Endothelial cell of umbilical vein (primary cell): ENCODE measurements at regions not wholly inside any gene's neighbourhood (a gene's known extent, or its start where the extent isn't known, plus 50 kb on each side); places are given as distances from the start of the nearest gene placed in this dataset.

Experiments used
- BruUV-seq: library from RNA; stranded (reverse); fragments of 400-500 nt; replicated peaks from 2 replicates; lab custom pipeline; 2021; lab: Mats Ljungman, UMichigan
- CTCF ChIA-PET: fragments of 300-600, 350-600 bp; sonication (Branson Sonifier 250); formaldehyde crosslinking; loops from one replicate; lab custom pipeline; 2021; ENCODE audit warnings: antibody characterized with exemption, inconsistent platforms; lab: Charles Lee
- POLR2A ChIA-PET: fragments of 300-600, 350-600 bp; sonication (Branson Sonifier 250); formaldehyde crosslinking; loops from one replicate; lab custom pipeline; 2021; ENCODE audit warnings: antibody characterized with exemption, inconsistent platforms; lab: Charles Lee
- DNase-seq: peaks from one replicate; pipeline ENCODE4 v3.0.0-alpha.2; 2011; ENCODE audit warnings: low read depth, low spot score
- FAIRE-seq: peaks from 2 replicates; lab custom pipeline; 2011; peaks lifted over from hg19 to GRCh38; lab: Jason Lieb, UNC
- H2AFZ ChIP-seq: 2 replicates; pipeline ENCODE4 v1.6.0; 2012; ENCODE audit warnings: low read depth, low read length, control low read depth, inconsistent platforms
- H3K27ac ChIP-seq: 2 replicates; pipeline ENCODE4 v1.5.1; 2011; ENCODE audit warnings: low read depth, mild to moderate bottlenecking, control low read depth, low read length, moderate library complexity; ENCODE audit not compliant: insufficient read depth
- H3K27me3 ChIP-seq, 2 experiments: 2 replicates each; pipeline versions ENCODE4 v1.6.0 to v1.6.1; 2011; ENCODE audit warnings: low read length in 2 of 2, mixed read lengths in 1 of 2; ENCODE audit not compliant: control insufficient read depth in 2 of 2, insufficient read depth in 2 of 2
- H3K36me3 ChIP-seq, 2 experiments: 2 replicates in 1 of 2; 3 replicates in 1 of 2; pipeline ENCODE4 v1.5.1; 2011; ENCODE audit warnings: low read length in 2 of 2, mild to moderate bottlenecking in 1 of 2, moderate library complexity in 1 of 2; ENCODE audit not compliant: control insufficient read depth in 2 of 2, insufficient read depth in 2 of 2; ENCODE audit errors: extremely low read depth in 1 of 2
- H3K4me1 ChIP-seq: 3 replicates; pipeline ENCODE4 v1.5.1; 2011; ENCODE audit warnings: mild to moderate bottlenecking, low read length; ENCODE audit not compliant: control insufficient read depth, insufficient read depth; ENCODE audit errors: extremely low read depth
- H3K4me2 ChIP-seq: 2 replicates; pipeline ENCODE4 v1.6.1; 2011; ENCODE audit warnings: low read length, control low read depth, mixed read lengths; ENCODE audit not compliant: insufficient read depth
- H3K4me3 ChIP-seq, 3 experiments: fragments of 200-600 bp in 1 of 3; sonication (generic), shearing (Covaris generic) in 1 of 3; replicated peaks in 1 of 3; 2 replicates each; pipeline ENCODE4 v1.5.1; 2011 to 2016; ENCODE audit warnings: control low read depth in 3 of 3, low read length in 3 of 3, mild to moderate bottlenecking in 2 of 3, inconsistent platforms in 1 of 3, low read depth in 1 of 3, moderate library complexity in 1 of 3; ENCODE audit not compliant: insufficient read depth in 1 of 3
- H3K79me2 ChIP-seq: 2 replicates; pipeline ENCODE4 v1.6.0; 2012; ENCODE audit warnings: low read length, inconsistent platforms; ENCODE audit not compliant: control insufficient read depth, insufficient read depth
- H3K9ac ChIP-seq: replicated peaks from 2 replicates; pipeline ENCODE3; 2011; ENCODE audit warnings: low read length, control low read depth; ENCODE audit not compliant: insufficient read depth; ENCODE audit errors: extremely low read depth
- H3K9me1 ChIP-seq: replicated peaks from 3 replicates; pipeline ENCODE4 v1.6.0; 2011; ENCODE audit warnings: mild to moderate bottlenecking, low read length; ENCODE audit not compliant: control insufficient read depth, insufficient read depth; ENCODE audit errors: extremely low read depth
- H3K9me3 ChIP-seq: replicated peaks from 2 replicates; pipeline ENCODE4 v1.5.1; 2012; ENCODE audit warnings: low read length, inconsistent platforms; ENCODE audit not compliant: control insufficient read depth, insufficient read depth
- H4K20me1 ChIP-seq: replicated peaks from 2 replicates; pipeline ENCODE3; 2011; ENCODE audit warnings: mild to moderate bottlenecking, low read length; ENCODE audit not compliant: control insufficient read depth, insufficient read depth; ENCODE audit errors: extremely low read depth
- EZH2 ChIP-seq: IDR thresholded peaks from 2 replicates; pipeline ENCODE4 v1.6.1; 2012; ENCODE audit warnings: borderline replicate concordance, low read depth, mild to moderate bottlenecking, moderate library complexity, low read length, inconsistent platforms; ENCODE audit not compliant: severe bottlenecking
- FOS ChIP-seq: IDR thresholded peaks from 2 replicates; pipeline ENCODE4 v1.6.1; 2011; ENCODE audit warnings: mild to moderate bottlenecking, low read length, moderate library complexity, borderline replicate concordance; ENCODE audit not compliant: insufficient read depth
- GATA2 ChIP-seq: IDR thresholded peaks from 2 replicates; pipeline ENCODE4 v1.7.0; 2011; ENCODE audit warnings: low read depth, mild to moderate bottlenecking, moderate library complexity, mixed read lengths, low read length; ENCODE audit not compliant: insufficient read length, insufficient read depth
- JUN ChIP-seq: IDR thresholded peaks from 2 replicates; pipeline ENCODE4 v1.6.1; 2011; ENCODE audit warnings: borderline replicate concordance, low read depth; ENCODE audit not compliant: insufficient read length, insufficient read depth
- MYC ChIP-seq: IDR thresholded peaks from one replicate; pipeline ENCODE4 v1.6.1; 2011; ENCODE audit warnings: mild to moderate bottlenecking, low read depth, low read length
- POLR2A ChIP-seq: IDR thresholded peaks from 2 replicates; pipeline ENCODE4 v1.6.1; 2012; ENCODE audit warnings: low read depth, mild to moderate bottlenecking, control low read depth, low read length
- POLR2AphosphoS5 ChIP-seq: IDR thresholded peaks from 2 replicates; pipeline ENCODE4 v1.6.1; 2012; ENCODE audit warnings: low read depth, mild to moderate bottlenecking, control low read depth, low read length, moderate library complexity; ENCODE audit not compliant: insufficient read depth
- dilution Hi-C: fragments of 300-500 bp; cut with MboI; formaldehyde crosslinking; loops from one replicate; pipeline ENCODE4 v1.15.0; 2019; ENCODE audit warnings: low sequenced_read_pairs; ENCODE audit not compliant: extremely low pct_ligation_motif_present
- intact Hi-C: fragments of 100-400 bp; cut with micrococcal nuclease; formaldehyde crosslinking; loops from one replicate; pipeline ENCODE4 v1.10.0; 2022
- TF ChIP-seq, protein P1 (sequence below): IDR thresholded peaks from 2 replicates; pipeline ENCODE4 v1.6.1; 2011; ENCODE audit not compliant: insufficient read depth, insufficient read length
- TF ChIP-seq, protein P2 (sequence below), 2 donors: IDR thresholded peaks; 1 replicate in 1 of 2; 2 replicates in 1 of 2; pipeline ENCODE4 v1.5.1; 2011; ENCODE audit warnings: low read length in 2 of 2, mild to moderate bottlenecking in 2 of 2, moderate library complexity in 2 of 2, control low read depth in 1 of 2, inconsistent platforms in 1 of 2, low read depth in 1 of 2; ENCODE audit not compliant: insufficient read depth in 1 of 2; ENCODE audit errors: extremely low read depth in 1 of 2

- TF ChIP-seq MYC (no peak), POLR2AphosphoS5 (no peak), GATA2 (no peak), JUN (no peak)
- TF ChIP-seq, protein P1, sequence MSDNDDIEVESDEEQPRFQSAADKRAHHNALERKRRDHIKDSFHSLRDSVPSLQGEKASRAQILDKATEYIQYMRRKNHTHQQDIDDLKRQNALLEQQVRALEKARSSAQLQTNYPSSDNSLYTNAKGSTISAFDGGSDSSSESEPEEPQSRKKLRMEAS: no peak
- dilution Hi-C loops (no loop called here), intact Hi-C loops (no loop called here)
- Histone ChIP-seq H3K9ac (no peak overlapping the region), H2AFZ (no peak overlapping the region), H3K4me1 (no peaks in the 10 kb centered on the region), H3K9me3 (peaks cover 3% of the 10 kb centered on the region), H3K27ac (no peak overlapping the region), H3K27me3 (no peaks in the 10 kb centered on the region), H3K79me2 (no peaks in the 10 kb centered on the region), H3K36me3 (no peaks in the 10 kb centered on the region), H3K9me1 (no peaks in the 10 kb centered on the region), H3K4me2 (no peak overlapping the region), H4K20me1 (no peaks in the 10 kb centered on the region), H3K4me3 (no peak overlapping the region)
- no TSS peak for BruUV-seq
- DNase-seq: no peak
- POLR2A ChIA-PET: no interaction called here
- no peak for FAIRE-seq
- CTCF ChIA-PET: no interaction called here
These were observed 232.1 kb upstream of the SMIM21 start for GRCh38 chr18:75659535-75660023.

GRCh38 chr18:75658330-75658729 lies 230.8 kb upstream of the SMIM21 start:
- ChIA-PET POLR2A (no interaction called here), CTCF (no interaction called here)
- Histone ChIP-seq H3K9me1 (no peaks in the 10 kb centered on the region), H2AFZ (no peak overlapping the region), H3K4me3 (no peak overlapping the region), H3K9me3 (peaks cover 4% of the 10 kb centered on the region), H3K36me3 (no peaks in the 10 kb centered on the region), H3K27ac (no peak overlapping the region), H3K27me3 (no peaks in the 10 kb centered on the region), H3K4me2 (no peak overlapping the region), H3K4me1 (no peaks in the 10 kb centered on the region), H3K79me2 (no peaks in the 10 kb centered on the region), H4K20me1 (no peaks in the 10 kb centered on the region), H3K9ac (no peak overlapping the region)
- no peak for DNase-seq
- intact Hi-C loops: no loop called here
- dilution Hi-C loops: no loop called here
- FAIRE-seq: no peak
- no TSS peak for BruUV-seq
- TF ChIP-seq, protein P1: no peak
- no peak for TF ChIP-seq GATA2
- TF ChIP-seq FOS: no peak
- no peak for TF ChIP-seq MYC
- no peak for TF ChIP-seq POLR2A
- no peak for TF ChIP-seq EZH2
- TF ChIP-seq JUN: no peak
- TF ChIP-seq, protein P2, sequence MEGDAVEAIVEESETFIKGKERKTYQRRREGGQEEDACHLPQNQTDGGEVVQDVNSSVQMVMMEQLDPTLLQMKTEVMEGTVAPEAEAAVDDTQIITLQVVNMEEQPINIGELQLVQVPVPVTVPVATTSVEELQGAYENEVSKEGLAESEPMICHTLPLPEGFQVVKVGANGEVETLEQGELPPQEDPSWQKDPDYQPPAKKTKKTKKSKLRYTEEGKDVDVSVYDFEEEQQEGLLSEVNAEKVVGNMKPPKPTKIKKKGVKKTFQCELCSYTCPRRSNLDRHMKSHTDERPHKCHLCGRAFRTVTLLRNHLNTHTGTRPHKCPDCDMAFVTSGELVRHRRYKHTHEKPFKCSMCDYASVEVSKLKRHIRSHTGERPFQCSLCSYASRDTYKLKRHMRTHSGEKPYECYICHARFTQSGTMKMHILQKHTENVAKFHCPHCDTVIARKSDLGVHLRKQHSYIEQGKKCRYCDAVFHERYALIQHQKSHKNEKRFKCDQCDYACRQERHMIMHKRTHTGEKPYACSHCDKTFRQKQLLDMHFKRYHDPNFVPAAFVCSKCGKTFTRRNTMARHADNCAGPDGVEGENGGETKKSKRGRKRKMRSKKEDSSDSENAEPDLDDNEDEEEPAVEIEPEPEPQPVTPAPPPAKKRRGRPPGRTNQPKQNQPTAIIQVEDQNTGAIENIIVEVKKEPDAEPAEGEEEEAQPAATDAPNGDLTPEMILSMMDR (IDR thresholded peaks at IDR 0.05; ENCODE audit: extremely low read depth in 1 of 2, insufficient read depth in 1 of 2, low read depth in 1 of 2, low read length in 2 of 2): no peak
- no peak for TF ChIP-seq POLR2AphosphoS5
